ENCODE measurements at regions not wholly inside any gene's neighbourhood (a gene's known extent, or its start where the extent isn't known, plus 50 kb on each side); places are given as distances from the start of the nearest gene placed in this dataset.

GRCh38 chr14:62253911-62254310 lies 491.7 kb downstream of the SNAPC1 start:
- Histone ChIP-seq H3K27me3 (no peaks in the 10 kb centered on the region), H3K4me3 (no peak overlapping the region), H3K9me3 (no peaks in the 10 kb centered on the region), H3K36me3 (no peaks in the 10 kb centered on the region), H3K27ac (no peak overlapping the region), H3K4me1 (no peaks in the 10 kb centered on the region)
- no peak for TF ChIP-seq POLR2A (IDR thresholded peaks at IDR 0.05)
- no peak for TF ChIP-seq EP300 (IDR thresholded peaks at IDR 0.05)
- no peak for TF ChIP-seq CTCF (IDR thresholded peaks at IDR 0.05)
- 92 to 97% methylated on average over 2 of the region's 2 CpGs for WGBS, 2 donors
- no peak for DNase-seq (ENCODE audit: low spot score in 2 of 2)

GRCh38 chr14:62269204-62269603 lies 507.0 kb downstream of the SNAPC1 start:
- 85 to 87% methylated on average over 6 of the region's 6 CpGs for WGBS, 2 donors
- no peaks in the 10 kb centered on the region for H3K36me3 ChIP-seq
- no peak overlapping the region for H3K4me3 ChIP-seq
- H3K27ac ChIP-seq, result no peak overlapping the region
- H3K27me3 ChIP-seq, result no peaks in the 10 kb centered on the region
- H3K9me3 ChIP-seq, result no peaks in the 10 kb centered on the region
- no peaks in the 10 kb centered on the region for H3K4me1 ChIP-seq
- DNase-seq (ENCODE audit: low spot score in 2 of 2), result no peak
- TF ChIP-seq EP300 (IDR thresholded peaks at IDR 0.05) (no peak), CTCF (IDR thresholded peaks at IDR 0.05) (no peak), POLR2A (IDR thresholded peaks at IDR 0.05) (no peak)

GRCh38 chr14:62270236-62270635 lies 508.0 kb downstream of the SNAPC1 start:
- no peak overlapping the region for H3K27ac ChIP-seq
- no peaks in the 10 kb centered on the region for H3K27me3 ChIP-seq
- WGBS, 2 donors, result 94 to 97% methylated on average over 1 of the region's 1 CpG
- no peaks in the 10 kb centered on the region for H3K9me3 ChIP-seq
- DNase-seq (ENCODE audit: low spot score in 2 of 2), result no peak
- no peaks in the 10 kb centered on the region for H3K4me1 ChIP-seq
- no peaks in the 10 kb centered on the region for H3K36me3 ChIP-seq
- TF ChIP-seq EP300 (IDR thresholded peaks at IDR 0.05), result no peak
- TF ChIP-seq CTCF (IDR thresholded peaks at IDR 0.05), result no peak
- TF ChIP-seq POLR2A (IDR thresholded peaks at IDR 0.05), result no peak
- H3K4me3 ChIP-seq, result no peak overlapping the region

GRCh38 chr14:62280366-62280765 lies 518.1 kb downstream of the SNAPC1 start:
- no peaks in the 10 kb centered on the region for H3K4me1 ChIP-seq
- no peak for DNase-seq (ENCODE audit: low spot score in 2 of 2)
- H3K27me3 ChIP-seq, result no peaks in the 10 kb centered on the region
- H3K36me3 ChIP-seq, result no peaks in the 10 kb centered on the region
- H3K4me3 ChIP-seq, result no peak overlapping the region
- peak overlapping the region in 1 of 4 donors; percentile 17 for H3K27ac ChIP-seq
- H3K9me3 ChIP-seq, result no peaks in the 10 kb centered on the region
- TF ChIP-seq EP300 (IDR thresholded peaks at IDR 0.05), result no peak

GRCh38 chr14:62283837-62284236 lies 521.6 kb downstream of the SNAPC1 start:
- Histone ChIP-seq H3K9me3 (no peaks in the 10 kb centered on the region), H3K36me3 (no peaks in the 10 kb centered on the region), H3K27ac (no peak overlapping the region), H3K27me3 (no peaks in the 10 kb centered on the region), H3K4me1 (no peaks in the 10 kb centered on the region), H3K4me3 (no peak overlapping the region)
- 43 to 57% methylated on average over 4 of the region's 4 CpGs for WGBS, 2 donors
- TF ChIP-seq EP300 (IDR thresholded peaks at IDR 0.05), result no peak
- no peak for TF ChIP-seq POLR2A (IDR thresholded peaks at IDR 0.05)
- no peak for TF ChIP-seq CTCF (IDR thresholded peaks at IDR 0.05)
- no peak for DNase-seq (ENCODE audit: low spot score in 2 of 2)

- no peak overlapping the region for H3K4me3 ChIP-seq
- no peak for DNase-seq (ENCODE audit: low spot score in 2 of 2)
- no peaks in the 10 kb centered on the region for H3K36me3 ChIP-seq
- H3K4me1 ChIP-seq, result no peaks in the 10 kb centered on the region
- no peaks in the 10 kb centered on the region for H3K9me3 ChIP-seq
- H3K27ac ChIP-seq, result no peak overlapping the region
- 24 to 46% methylated on average over 3 of the region's 3 CpGs for WGBS, 2 donors
- no peaks in the 10 kb centered on the region for H3K27me3 ChIP-seq
- no peak for TF ChIP-seq CTCF (IDR thresholded peaks at IDR 0.05)
- no peak for TF ChIP-seq EP300 (IDR thresholded peaks at IDR 0.05)
- no peak for TF ChIP-seq POLR2A (IDR thresholded peaks at IDR 0.05)
Measured at GRCh38 chr14:62289471-62289870, 527.3 kb downstream of the SNAPC1 start.
